Astrocyte (in vitro differentiated cells and primary cell): ENCODE measurements at regions not wholly inside any gene's neighbourhood (a gene's known extent, or its start where the extent isn't known, plus 50 kb on each side); places are given as distances from the start of the nearest gene placed in this dataset.

Source experiments
- CTCF ChIP-seq: IDR thresholded peaks from 2 replicates; pipeline ENCODE4 v1.5.1; 2011; ENCODE audit warnings: low read depth, mild to moderate bottlenecking, inconsistent platforms, low read length, moderate library complexity; ENCODE audit not compliant: insufficient read depth
- EZH2 ChIP-seq: IDR thresholded peaks from 2 replicates; pipeline ENCODE4 v1.6.1; 2012; ENCODE audit warnings: mild to moderate bottlenecking, low read length, inconsistent platforms; ENCODE audit not compliant: insufficient read depth

GRCh38 chr3:177693616-177694264, 496.5 kb upstream of the TBL1XR1 start:
- TF ChIP-seq CTCF, result no peak
- TF ChIP-seq EZH2, result no peak
